CD14-positive monocyte (primary cell): ENCODE measurements at regions not wholly inside any gene's neighbourhood (a gene's known extent, or its start where the extent isn't known, plus 50 kb on each side); places are given as distances from the start of the nearest gene placed in this dataset.

Source experiments
- DNase-seq, 3 donors: peaks; one replicate each; pipeline ENCODE4 v3.0.0-alpha.2; 2011 to 2022
- H2AFZ ChIP-seq: 2 replicates; pipeline ENCODE4 v1.6.0; 2012; ENCODE audit warnings: mild to moderate bottlenecking, low read depth, low read length, inconsistent platforms; ENCODE audit not compliant: insufficient read depth, poor library complexity, severe bottlenecking
- H3K27ac ChIP-seq, 2 donors: 1 replicate in 1 of 2; 2 replicates in 1 of 2; pipeline ENCODE4 v1.5.1; 2012 to 2013; ENCODE audit warnings: low read length in 2 of 2, control low read depth in 1 of 2, inconsistent platforms in 1 of 2, low read depth in 1 of 2, mild to moderate bottlenecking in 1 of 2
- H3K27me3 ChIP-seq, 2 donors: one replicate each; pipeline versions ENCODE4 v1.6.0 to v1.6.1; 2011 to 2013; ENCODE audit warnings: low read length in 2 of 2; ENCODE audit not compliant: control insufficient read depth in 2 of 2, insufficient read depth in 2 of 2
- H3K36me3 ChIP-seq, 2 donors: replicated peaks in 1 of 2; 1 replicate in 1 of 2; 2 replicates in 1 of 2; pipeline versions ENCODE4 v1.5.1 to v1.6.1; 2012 to 2013; ENCODE audit warnings: low read length in 2 of 2, control low read depth in 1 of 2, inconsistent platforms in 1 of 2, mild to moderate bottlenecking in 1 of 2; ENCODE audit not compliant: insufficient read depth in 2 of 2, control insufficient read depth in 1 of 2
- H3K4me1 ChIP-seq, 2 donors: 1 replicate in 1 of 2; 2 replicates in 1 of 2; pipeline versions ENCODE4 v1.5.1 to v1.6.1; 2012 to 2013; ENCODE audit warnings: low read length in 2 of 2, control low read depth in 1 of 2, inconsistent platforms in 1 of 2, mild to moderate bottlenecking in 1 of 2, moderate library complexity in 1 of 2; ENCODE audit not compliant: insufficient read depth in 2 of 2, control insufficient read depth in 1 of 2
- H3K4me2 ChIP-seq: replicated peaks from 2 replicates; pipeline ENCODE3; 2012; ENCODE audit warnings: low read length, moderate library complexity, mild to moderate bottlenecking; ENCODE audit not compliant: poor library complexity, severe bottlenecking; ENCODE audit errors: extremely low read depth
- H3K4me3 ChIP-seq, 3 experiments: fragments of 200-600 bp in 1 of 3; sonication (generic) in 1 of 3; replicated peaks in 1 of 3; 1 replicate in 2 of 3; 2 replicates in 1 of 3; pipeline ENCODE4 v1.5.1; 2011 to 2013; ENCODE audit warnings: low read length in 3 of 3, mild to moderate bottlenecking in 3 of 3, control low read depth in 2 of 3, low read depth in 2 of 3, inconsistent platforms in 1 of 3, moderate library complexity in 1 of 3
- H3K79me2 ChIP-seq: 2 replicates; pipeline ENCODE4 v1.6.0; 2012; ENCODE audit warnings: mild to moderate bottlenecking, control low read depth, inconsistent platforms, low read length, moderate library complexity; ENCODE audit not compliant: insufficient read depth
- H3K9ac ChIP-seq: 2 replicates; pipeline ENCODE4 v1.6.0; 2017; ENCODE audit warnings: low read length, mild to moderate bottlenecking; ENCODE audit not compliant: insufficient read depth, poor library complexity, severe bottlenecking
- H3K9me3 ChIP-seq, 2 donors: replicated peaks in 1 of 2; 1 replicate in 1 of 2; 2 replicates in 1 of 2; pipeline versions ENCODE4 v1.5.1 to v1.6.1; 2012 to 2013; ENCODE audit warnings: low read length in 2 of 2, control low read depth in 1 of 2; ENCODE audit not compliant: control insufficient read depth in 1 of 2, insufficient read depth in 1 of 2
- H4K20me1 ChIP-seq: 2 replicates; pipeline ENCODE4 v1.6.0; 2012; ENCODE audit warnings: mild to moderate bottlenecking, low read length, control low read depth, moderate library complexity; ENCODE audit not compliant: insufficient read depth
- H3K27ac Mint-ChIP-seq, 7 donors: one replicate each; pipeline ENCODE4 v1.8.0; 2020; ENCODE audit warnings: mild to moderate bottlenecking in 7 of 7, mixed read lengths in 7 of 7, moderate library complexity in 6 of 7, inconsistent platforms in 2 of 7
- H3K27me3 Mint-ChIP-seq, 3 donors: one replicate each; pipeline ENCODE4 v1.8.0; 2021 to 2022; ENCODE audit warnings: low read depth in 3 of 3, mild to moderate bottlenecking in 3 of 3, mixed read lengths in 3 of 3, moderate library complexity in 3 of 3, inconsistent platforms in 1 of 3
- H3K36me3 Mint-ChIP-seq, 2 donors: one replicate each; pipeline ENCODE4 v1.8.0; 2020; ENCODE audit warnings: mixed read lengths in 2 of 2, inconsistent platforms in 1 of 2, mild to moderate bottlenecking in 1 of 2
- H3K4me1 Mint-ChIP-seq: one replicate; pipeline ENCODE4 v1.8.0; 2020; ENCODE audit warnings: mild to moderate bottlenecking, mixed read lengths
- H3K4me3 Mint-ChIP-seq, 2 donors: one replicate each; pipeline ENCODE4 v1.8.0; 2020; ENCODE audit warnings: mild to moderate bottlenecking in 2 of 2, mixed read lengths in 2 of 2, moderate library complexity in 1 of 2
- H3K9me3 Mint-ChIP-seq, 7 donors: one replicate each; pipeline ENCODE4 v1.8.0; 2020 to 2022; ENCODE audit warnings: mixed read lengths in 7 of 7, mild to moderate bottlenecking in 6 of 7, moderate library complexity in 6 of 7, inconsistent platforms in 2 of 7
- CTCF ChIP-seq: fragments of 200-600 bp; IDR thresholded peaks from one replicate; pipeline ENCODE4 v1.8.0; 2022; ENCODE audit warnings: antibody characterized with exemption, mild to moderate bottlenecking
- WGBS: methylation state at CpG from one replicate; pipeline ENCODE4 v1.1.5; 2013; ENCODE audit warnings: missing lambda C conversion rate; ENCODE audit not compliant: insufficient coverage; 5-methylcytosine and 5-hydroxymethylcytosine counted together
- intact Hi-C, 2 donors: fragments of 100-400 bp; cut with micrococcal nuclease; formaldehyde crosslinking; loops; one replicate each; pipeline versions ENCODE4 v1.15.0 to v1.15.1; 2023

GRCh38 chr4:159941076-159941475 lies 838.2 kb downstream of the RAPGEF2 start:
- TF ChIP-seq CTCF: no peak
- no peak overlapping the region for H3K4me2 ChIP-seq
- Mint-ChIP-seq H3K4me3 (no peak overlapping the region), H3K36me3 (no peaks in the 10 kb centered on the region), H3K27me3 (no peaks in the 10 kb centered on the region), H3K9me3 (peaks cover 0 to 4% (median 2%) of the 10 kb centered on the region in 7 donors), H3K27ac (no peak overlapping the region), H3K4me1 (no peaks in the 10 kb centered on the region)
- no peaks in the 10 kb centered on the region for H3K9me3 ChIP-seq
- H3K9ac ChIP-seq: no peak overlapping the region
- H3K27me3 ChIP-seq: no peaks in the 10 kb centered on the region
- no peak overlapping the region for H2AFZ ChIP-seq
- H3K36me3 ChIP-seq: no peaks in the 10 kb centered on the region
- H4K20me1 ChIP-seq: no peaks in the 10 kb centered on the region
- H3K4me3 ChIP-seq: no peak overlapping the region
- DNase-seq: no peak
- no peaks in the 10 kb centered on the region for H3K79me2 ChIP-seq
- no peaks in the 10 kb centered on the region for H3K4me1 ChIP-seq
- WGBS: 100% methylated on average over 1 of the region's 3 CpGs
- H3K27ac ChIP-seq: no peak overlapping the region
- intact Hi-C loops: no loop called here

GRCh38 chr4:159944477-159944876 lies 841.6 kb downstream of the RAPGEF2 start:
- Mint-ChIP-seq H3K36me3 (no peaks in the 10 kb centered on the region), H3K4me1 (no peaks in the 10 kb centered on the region), H3K27me3 (no peaks in the 10 kb centered on the region), H3K9me3 (peaks cover 0 to 4% (median 2%) of the 10 kb centered on the region in 7 donors), H3K4me3 (no peak overlapping the region), H3K27ac (no peak overlapping the region)
- Histone ChIP-seq H3K79me2 (no peaks in the 10 kb centered on the region), H3K4me2 (no peak overlapping the region), H3K27ac (no peak overlapping the region), H3K27me3 (no peaks in the 10 kb centered on the region), H3K9me3 (no peaks in the 10 kb centered on the region), H3K4me1 (no peaks in the 10 kb centered on the region), H2AFZ (no peak overlapping the region), H3K4me3 (no peak overlapping the region), H3K36me3 (no peaks in the 10 kb centered on the region), H3K9ac (no peak overlapping the region), H4K20me1 (no peaks in the 10 kb centered on the region)
- 86% methylated on average over 2 of the region's 4 CpGs for WGBS
- intact Hi-C loops: no loop called here
- no peak for DNase-seq
- no peak for TF ChIP-seq CTCF
